Esophagus squamous epithelium (tissue), 4 donors: ENCODE measurements at regions not wholly inside any gene's neighbourhood (a gene's known extent, or its start where the extent isn't known, plus 50 kb on each side); places are given as distances from the start of the nearest gene placed in this dataset.

Experiments
- CTCF ChIP-seq, 6 experiments: fragments of 450-650 bp in 4 of 6; fragments of 200-600 bp in 2 of 6; sonication (generic) in 2 of 6; IDR thresholded peaks; one replicate each; pipeline ENCODE4 v1.5.1; 2016 to 2019; ENCODE audit warnings: antibody characterized with exemption in 6 of 6, mild to moderate bottlenecking in 4 of 6, moderate library complexity in 4 of 6
- POLR2A ChIP-seq, 4 donors: fragments of 450-650 bp; IDR thresholded peaks; one replicate each; pipeline ENCODE4 v1.6.1; 2017; ENCODE audit warnings: antibody characterized with exemption in 4 of 4, mild to moderate bottlenecking in 4 of 4, moderate library complexity in 3 of 4

GRCh38 chr14:81594012-81594411 is 60.4 kb upstream of the SEL1L start:
- no peak for TF ChIP-seq CTCF (IDR thresholded peaks at IDR 0.05)
- TF ChIP-seq POLR2A (IDR thresholded peaks at IDR 0.05), result no peak
